ENCODE measurements at regions not wholly inside any gene's neighbourhood (a gene's known extent, or its start where the extent isn't known, plus 50 kb on each side); places are given as distances from the start of the nearest gene placed in this dataset.

DNA sequence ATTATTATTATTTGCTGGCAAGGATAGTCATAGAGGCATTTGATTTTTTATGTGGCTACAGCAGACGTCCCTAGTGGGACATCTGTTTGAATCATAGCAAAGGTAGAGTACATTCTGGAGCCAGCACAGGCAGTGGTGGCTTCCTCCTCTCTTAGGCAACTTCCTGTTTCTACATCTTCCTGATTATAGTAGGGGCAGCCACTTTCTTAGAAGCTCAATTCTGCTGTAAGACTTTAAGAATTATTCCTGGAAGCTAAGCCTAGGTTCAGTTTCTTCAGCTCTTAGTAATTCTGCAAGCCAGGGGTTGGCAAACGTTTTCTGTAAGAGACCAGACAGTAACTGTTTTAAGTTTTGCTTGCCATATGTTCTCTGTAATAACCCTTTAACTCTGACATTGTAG is 129.3 kb upstream of the TENM4 start:
- no peak for TF ChIP-seq POLR2AphosphoS5 (IDR thresholded peaks at IDR 0.05; ENCODE audit: insufficient read depth, low read depth, low read length)
- TF ChIP-seq POLR2A (IDR thresholded peaks at IDR 0.05; ENCODE audit: low read depth, low read length), result no peak
- TF ChIP-seq CTCF (IDR thresholded peaks at IDR 0.05; ENCODE audit: extremely low read depth in 1 of 2, insufficient read depth in 1 of 2, low read depth in 1 of 2, low read length in 2 of 2), result no peak
- TF ChIP-seq MYC (IDR thresholded peaks at IDR 0.05; ENCODE audit: low read depth, low read length), result no peak
